Endodermal cell (in vitro differentiated cells): ENCODE measurements at regions not wholly inside any gene's neighbourhood (a gene's known extent, or its start where the extent isn't known, plus 50 kb on each side); places are given as distances from the start of the nearest gene placed in this dataset.

ENCODE experiments used
- DNase-seq: peaks from one replicate; pipeline ENCODE4 v3.0.0-alpha.2; 2017
- H3K27ac ChIP-seq: 2 replicates; pipeline ENCODE4 v1.5.1; 2013; ENCODE audit warnings: mild to moderate bottlenecking, low read depth, low read length, moderate library complexity
- H3K27me3 ChIP-seq: 2 replicates; pipeline ENCODE4 v1.6.1; 2013; ENCODE audit warnings: mild to moderate bottlenecking, low read length, moderate library complexity; ENCODE audit not compliant: insufficient read depth, control insufficient read depth, poor library complexity, severe bottlenecking
- H3K36me3 ChIP-seq: 2 replicates; pipeline ENCODE4 v1.7.0; 2013; ENCODE audit warnings: mild to moderate bottlenecking, low read length, moderate library complexity; ENCODE audit not compliant: control insufficient read depth, insufficient read depth
- H3K4me1 ChIP-seq: one replicate; pipeline ENCODE4 v1.7.0; 2013; ENCODE audit warnings: low read length; ENCODE audit not compliant: control insufficient read depth, insufficient read depth
- H3K4me3 ChIP-seq: 2 replicates; pipeline ENCODE4 v1.5.1; 2013; ENCODE audit warnings: mild to moderate bottlenecking, low read length, moderate library complexity
- H3K9ac ChIP-seq: 2 replicates; pipeline ENCODE4 v1.6.1; 2013; ENCODE audit warnings: mild to moderate bottlenecking, low read length, moderate library complexity; ENCODE audit not compliant: poor library complexity, severe bottlenecking; ENCODE audit errors: extremely low read depth
- H3K9me3 ChIP-seq: 2 replicates; pipeline ENCODE4 v1.6.1; 2013; ENCODE audit warnings: mild to moderate bottlenecking, low read length, moderate library complexity; ENCODE audit not compliant: control insufficient read depth
- H3K27ac Mint-ChIP-seq: 2 replicates; pipeline ENCODE4 v1.8.0; 2020; ENCODE audit warnings: mixed read lengths
- H3K27me3 Mint-ChIP-seq: 2 replicates; pipeline ENCODE4 v1.8.0; 2021; ENCODE audit warnings: mild to moderate bottlenecking, mixed read lengths; ENCODE audit not compliant: insufficient read depth
- H3K36me3 Mint-ChIP-seq: 2 replicates; pipeline ENCODE4 v1.8.0; 2020; ENCODE audit warnings: low read depth, mixed read lengths
- H3K4me1 Mint-ChIP-seq: 2 replicates; pipeline ENCODE4 v1.8.0; 2020; ENCODE audit warnings: mixed read lengths
- H3K4me3 Mint-ChIP-seq: 2 replicates; pipeline ENCODE4 v1.8.0; 2020; ENCODE audit warnings: mild to moderate bottlenecking, moderate library complexity, mixed read lengths
- H3K9me3 Mint-ChIP-seq: 2 replicates; pipeline ENCODE4 v1.8.0; 2020; ENCODE audit warnings: mild to moderate bottlenecking, mixed read lengths
- CTCF ChIP-seq: fragments of 200-600 bp; sonication (generic); conservative IDR thresholded peaks from 2 replicates; pipeline ENCODE4 v1.5.0; 2021; ENCODE audit warnings: antibody characterized with exemption, mild to moderate bottlenecking
- WGBS, 2 experiments: methylation state at CpG; one replicate each; pipeline versions ENCODE4 v1.1.5 to v1.1.7; 2013; ENCODE audit warnings: missing lambda C conversion rate in 2 of 2, mixed read lengths in 1 of 2; ENCODE audit not compliant: insufficient coverage in 1 of 2, insufficient read length in 1 of 2; 5-methylcytosine and 5-hydroxymethylcytosine counted together

GRCh38 chr20:10789386-10789785 lies 115.6 kb upstream of the JAG1 start:
- Histone ChIP-seq H3K9ac (no peak overlapping the region), H3K9me3 (no peaks in the 10 kb centered on the region), H3K36me3 (no peaks in the 10 kb centered on the region), H3K4me1 (peaks cover 9% of the 10 kb centered on the region), H3K4me3 (no peak overlapping the region), H3K27me3 (no peaks in the 10 kb centered on the region), H3K27ac (no peak overlapping the region)
- Mint-ChIP-seq H3K4me3 (no peak overlapping the region), H3K9me3 (no peaks in the 10 kb centered on the region), H3K4me1 (peaks cover 34% of the 10 kb centered on the region), H3K27ac (no peak overlapping the region), H3K36me3 (no peaks in the 10 kb centered on the region), H3K27me3 (peaks cover 9% of the 10 kb centered on the region)
- TF ChIP-seq CTCF, result no peak
- no peak for DNase-seq
- 88% methylated on average over 1 of the region's 1 CpG; no CpG with 5 or more reads in 1 of the 2 experiments for WGBS, 2 experiments

GRCh38 chr20:10790013-10790412 lies 116.2 kb upstream of the JAG1 start:
- no peaks in the 10 kb centered on the region for H3K9me3 Mint-ChIP-seq
- H3K36me3 Mint-ChIP-seq, result no peaks in the 10 kb centered on the region
- Histone ChIP-seq H3K4me3 (no peak overlapping the region), H3K27me3 (no peaks in the 10 kb centered on the region), H3K4me1 (peaks cover 5% of the 10 kb centered on the region), H3K9ac (no peak overlapping the region), H3K36me3 (no peaks in the 10 kb centered on the region), H3K9me3 (no peaks in the 10 kb centered on the region), H3K27ac (no peak overlapping the region)
- no peak overlapping the region for H3K27ac Mint-ChIP-seq
- TF ChIP-seq CTCF, result no peak
- no peak overlapping the region for H3K4me3 Mint-ChIP-seq
- DNase-seq, result no peak
- peaks cover 28% of the 10 kb centered on the region for H3K4me1 Mint-ChIP-seq
- H3K27me3 Mint-ChIP-seq, result peaks cover 12% of the 10 kb centered on the region
- 90 to 92% methylated on average over 6 to 8 of the region's 8 CpGs for WGBS, 2 experiments

- no peaks in the 10 kb centered on the region for H3K36me3 Mint-ChIP-seq
- H3K27ac ChIP-seq, result no peak overlapping the region
Observed at GRCh38 chr20:10792291-10792690, 118.5 kb upstream of the JAG1 start.

More at GRCh38 chr20:10792291-10792690, 118.5 kb upstream of the JAG1 start:
- no peaks in the 10 kb centered on the region for H3K27me3 ChIP-seq
- DNase-seq, result no peak
- H3K9me3 ChIP-seq, result no peaks in the 10 kb centered on the region
- Mint-ChIP-seq H3K9me3 (peaks cover 2% of the 10 kb centered on the region), H3K27ac (no peak overlapping the region), H3K4me1 (peaks cover 25% of the 10 kb centered on the region), H3K27me3 (peaks cover 20% of the 10 kb centered on the region), H3K4me3 (no peak overlapping the region)
- 100% methylated on average over 3 of the region's 3 CpGs; no CpG with 5 or more reads in 1 of the 2 experiments for WGBS, 2 experiments
- no peak for TF ChIP-seq CTCF
- H3K4me3 ChIP-seq, result no peak overlapping the region
- no peaks in the 10 kb centered on the region for H3K36me3 ChIP-seq
- H3K9ac ChIP-seq, result no peak overlapping the region
- H3K4me1 ChIP-seq, result peaks cover 2% of the 10 kb centered on the region
